ENCODE measurements at regions not wholly inside any gene's neighbourhood (a gene's known extent, or its start where the extent isn't known, plus 50 kb on each side); places are given as distances from the start of the nearest gene placed in this dataset.

DNA sequence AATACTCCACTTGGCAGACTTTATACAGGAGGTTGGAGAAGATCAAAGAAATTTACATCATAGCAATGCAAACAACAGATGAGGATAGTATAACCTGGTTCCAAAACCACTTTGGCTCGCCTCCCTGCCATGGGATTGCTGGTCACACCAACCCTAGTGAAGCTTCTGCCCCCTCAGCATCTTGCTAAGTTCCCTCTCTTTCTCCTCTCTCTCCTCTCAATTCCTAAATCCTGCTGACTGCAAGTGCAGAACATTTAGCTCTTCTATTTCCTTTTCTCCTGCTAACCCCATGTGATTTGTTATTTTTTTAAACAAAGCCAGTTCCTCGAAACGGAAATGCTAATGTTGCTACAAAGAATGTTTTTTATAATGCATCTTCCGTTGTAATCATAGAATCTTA lies 50.3 kb upstream of the LY86 start:
- no peak for TF ChIP-seq POLR2A (IDR thresholded peaks at IDR 0.05; ENCODE audit: low read length)
- TF ChIP-seq GATA1 (IDR thresholded peaks at IDR 0.05; ENCODE audit: low read depth, low read length) = no peak

Measured in erythroblast (primary cell).